ENCODE measurements at regions not wholly inside any gene's neighbourhood (a gene's known extent, or its start where the extent isn't known, plus 50 kb on each side); places are given as distances from the start of the nearest gene placed in this dataset.
"Not testable (repeated sequence)": the region's sequence is repeated elsewhere in the genome, so short reads cannot be mapped to it uniquely, and the experiment has no call there.

GRCh38 chr16:50450957-50451356, 82.2 kb upstream of the BRD7 start:
- no peak for DNase-seq (ENCODE audit: low read depth)

GRCh38 chr16:50449800-50450199, 81.0 kb upstream of the BRD7 start:
- DNase-seq (ENCODE audit: low read depth): no peak

- no peak for DNase-seq (ENCODE audit: low read depth)
These were observed 80.2 kb upstream of the BRD7 start for GRCh38 chr16:50448981-50449380.

GRCh38 chr16:50448522-50448921, 79.7 kb upstream of the BRD7 start:
- DNase-seq (ENCODE audit: low read depth): no peak

GRCh38 chr16:50447386-50447785, 78.6 kb upstream of the BRD7 start:
- DNase-seq (ENCODE audit: low read depth): not testable (repeated sequence)

GRCh38 chr16:50446861-50447260, 78.1 kb upstream of the BRD7 start:
- DNase-seq (ENCODE audit: low read depth): no peak

GRCh38 chr16:50445621-50446555, 77.1 kb upstream of the BRD7 start:
- no peak for DNase-seq (ENCODE audit: low read depth)

GRCh38 chr16:50444526-50444925, 75.7 kb upstream of the BRD7 start:
- peak; percentile 10 for DNase-seq (ENCODE audit: low read depth)

- no peak for DNase-seq (ENCODE audit: low read depth)
These were observed 73.4 kb upstream of the BRD7 start for GRCh38 chr16:50442221-50442620.

GRCh38 chr16:50441486-50442157, 72.8 kb upstream of the BRD7 start:
- no peak for DNase-seq (ENCODE audit: low read depth)

GRCh38 chr16:50440991-50441390, 72.2 kb upstream of the BRD7 start:
- no peak for DNase-seq (ENCODE audit: low read depth)

- no peak for DNase-seq (ENCODE audit: low read depth)
These were observed 71.7 kb upstream of the BRD7 start for GRCh38 chr16:50440531-50440930.

- DNase-seq (ENCODE audit: low read depth): no peak
These were observed 69.1 kb upstream of the BRD7 start for GRCh38 chr16:50437769-50438437.

- no peak for DNase-seq (ENCODE audit: low read depth)
These were observed 67.5 kb upstream of the BRD7 start for GRCh38 chr16:50436271-50436670.

GRCh38 chr16:50434872-50435478, 66.2 kb upstream of the BRD7 start:
- no peak for DNase-seq (ENCODE audit: low read depth)

GRCh38 chr16:50430076-50430475, 61.3 kb upstream of the BRD7 start:
- no peak for DNase-seq (ENCODE audit: low read depth)

- no peak for DNase-seq (ENCODE audit: low read depth)
These were observed 60.0 kb upstream of the BRD7 start for GRCh38 chr16:50428742-50429141.

GRCh38 chr16:50428116-50428515, 59.3 kb upstream of the BRD7 start:
- DNase-seq (ENCODE audit: low read depth): no peak

- no peak for DNase-seq (ENCODE audit: low read depth)
These were observed 58.3 kb upstream of the BRD7 start for GRCh38 chr16:50427107-50427506.

GRCh38 chr16:50425648-50426047, 56.9 kb upstream of the BRD7 start:
- DNase-seq (ENCODE audit: low read depth): no peak

GRCh38 chr16:50425044-50425443, 56.3 kb upstream of the BRD7 start:
- no peak for DNase-seq (ENCODE audit: low read depth)

- no peak for DNase-seq (ENCODE audit: low read depth)
These were observed 54.1 kb upstream of the BRD7 start for GRCh38 chr16:50422926-50423325.

Measured in LHCN-M2 (cell line).